ENCODE measurements at regions not wholly inside any gene's neighbourhood (a gene's known extent, or its start where the extent isn't known, plus 50 kb on each side); places are given as distances from the start of the nearest gene placed in this dataset.

DNA sequence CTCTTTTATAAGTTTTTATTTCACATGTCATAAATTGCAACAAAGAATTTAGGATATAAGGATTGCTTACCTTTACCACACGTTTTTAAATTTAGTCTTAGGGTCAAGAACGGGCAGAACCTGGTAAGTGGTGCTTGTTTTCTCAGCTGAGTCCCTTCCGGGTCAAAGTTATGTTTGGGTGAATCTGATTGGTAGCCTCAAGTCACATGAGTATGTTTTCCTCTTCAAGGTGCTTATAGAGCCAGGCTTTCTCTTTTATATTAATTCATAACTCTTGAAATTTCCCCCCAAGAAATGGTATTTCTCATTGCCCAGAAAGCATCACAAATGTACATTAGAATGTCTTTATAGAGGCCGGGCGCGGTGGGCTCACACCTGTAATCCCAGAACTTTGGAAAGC lies 415.7 kb upstream of the ROBO2 start:
- DNase-seq (ENCODE audit: low spot score) = no peak

DNA sequence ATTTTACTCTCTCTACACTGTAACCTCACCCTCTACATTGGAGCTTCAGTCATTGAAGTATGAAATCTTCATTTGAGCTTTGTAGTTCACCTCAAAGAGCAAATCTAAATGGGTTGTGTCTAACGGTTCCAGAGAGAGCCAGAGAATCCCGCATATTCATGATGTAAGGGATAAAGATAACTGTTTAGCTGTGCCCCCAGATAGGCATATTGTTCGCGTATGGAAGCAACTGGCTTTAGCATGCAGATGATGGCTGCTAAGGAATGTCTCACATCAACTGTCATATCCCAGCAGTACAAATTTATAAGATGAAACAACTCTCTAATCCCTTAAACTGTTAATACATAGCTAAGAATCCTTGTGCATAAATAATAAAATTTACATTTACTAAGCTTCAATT lies 412.7 kb upstream of the ROBO2 start:
- DNase-seq (ENCODE audit: low spot score) = no peak

DNA sequence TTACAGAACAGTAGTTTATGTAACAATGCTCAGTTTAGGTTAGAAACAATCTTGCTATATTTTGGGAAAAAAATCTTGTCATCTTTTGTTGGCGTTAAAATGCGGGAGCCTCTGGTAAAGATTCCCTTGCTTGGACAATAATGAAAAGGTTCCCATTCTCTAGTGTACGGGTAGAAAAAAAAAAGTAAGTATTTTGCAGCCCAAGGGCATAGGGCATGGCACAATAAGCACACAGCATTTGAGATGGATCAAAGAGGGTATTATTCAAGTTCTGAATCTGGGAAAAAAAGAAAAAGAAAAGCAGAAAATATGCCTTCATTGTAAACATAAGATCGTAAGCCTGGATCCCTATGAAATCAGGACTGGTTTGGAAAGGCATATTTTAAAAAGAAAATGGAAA lies 408.6 kb upstream of the ROBO2 start:
- DNase-seq (ENCODE audit: low spot score) = no peak

DNA sequence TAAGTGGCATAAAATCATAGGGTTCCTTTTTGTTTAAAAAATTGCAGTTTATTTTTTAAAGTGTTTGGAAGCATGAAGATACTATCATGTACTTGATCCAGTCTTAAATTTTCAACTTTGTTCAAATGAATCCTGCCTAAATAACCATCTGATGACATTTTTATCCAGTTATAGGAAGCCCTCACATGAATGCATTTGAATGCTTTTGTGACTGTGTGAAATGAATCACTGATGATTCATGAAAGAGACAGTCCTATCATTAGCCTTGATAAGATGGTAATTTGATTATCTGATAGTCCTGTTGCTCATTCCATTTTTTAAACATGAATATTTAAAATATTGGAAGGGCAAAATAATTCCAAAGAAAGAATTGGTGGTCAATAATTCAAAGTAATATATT lies 401.9 kb upstream of the ROBO2 start:
- no peak for DNase-seq (ENCODE audit: low spot score)

DNA sequence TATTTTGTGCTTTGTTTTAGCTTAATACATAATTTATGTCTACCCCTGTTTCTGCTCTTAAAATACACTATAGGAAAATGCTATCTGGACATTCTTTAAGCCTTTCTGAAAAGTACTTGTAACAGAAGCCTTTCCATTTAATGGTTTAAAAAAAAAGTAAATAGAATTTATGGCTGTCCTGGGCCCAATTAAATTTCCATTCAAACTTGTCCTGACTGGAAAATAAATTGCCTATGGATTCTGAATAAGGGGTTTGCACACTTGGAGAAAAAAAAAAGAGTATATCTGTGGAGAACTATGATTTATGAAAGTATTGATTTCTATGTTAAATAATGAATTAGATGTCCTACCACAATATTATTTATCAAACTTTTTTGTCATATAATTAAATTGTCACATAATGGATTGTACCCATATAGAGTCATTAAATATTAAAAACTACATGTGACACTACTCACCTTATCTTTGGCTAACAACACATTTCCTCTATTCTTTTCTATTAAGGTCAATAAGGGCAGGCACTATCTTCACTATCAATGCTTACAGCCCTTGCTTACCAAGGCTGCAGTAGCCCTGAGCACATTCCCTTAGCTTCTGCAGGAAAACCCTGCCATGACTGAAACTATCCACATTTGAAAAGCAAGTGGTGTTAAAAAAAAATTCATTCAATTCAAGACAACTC lies 396.1 kb upstream of the ROBO2 start:
- no peak for DNase-seq (ENCODE audit: low spot score)

DNA sequence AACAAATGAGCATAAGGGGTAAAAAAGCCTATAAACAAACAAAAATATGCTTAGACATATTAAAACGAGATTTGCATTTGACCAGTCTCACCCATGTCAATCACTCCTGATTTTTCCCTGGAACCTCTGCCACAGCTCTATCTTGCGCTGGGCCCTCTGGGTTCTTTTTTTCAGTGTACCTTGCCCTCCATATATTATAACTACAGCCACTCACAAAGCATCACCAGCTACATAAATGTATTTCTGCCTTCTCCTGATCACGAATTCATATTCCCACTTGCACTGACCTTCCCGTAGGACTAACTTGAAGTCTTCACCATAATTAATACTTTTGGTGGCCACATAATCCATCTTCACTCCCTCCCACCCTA lies 395.6 kb upstream of the ROBO2 start:
- DNase-seq (ENCODE audit: low spot score) = no peak

DNA sequence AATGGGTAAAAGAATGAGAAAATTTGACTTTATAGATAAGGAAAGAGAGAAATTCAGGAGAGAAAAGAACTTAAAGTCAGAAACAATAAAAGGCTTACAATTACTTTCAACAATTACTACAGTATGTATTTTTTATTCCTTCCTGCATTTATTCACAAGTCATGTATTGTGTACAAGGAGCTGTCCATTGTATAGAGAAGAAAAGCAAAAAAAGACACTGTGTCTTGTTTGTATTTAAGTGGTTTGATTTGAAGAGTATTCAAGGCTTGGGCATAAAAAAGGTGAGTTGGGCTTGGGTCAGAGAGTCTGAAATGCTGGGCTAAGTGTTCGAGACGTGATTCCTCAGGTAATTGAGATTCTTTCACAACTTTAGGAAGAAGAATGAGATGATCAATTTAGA lies 394.2 kb upstream of the ROBO2 start:
- DNase-seq (ENCODE audit: low spot score) = no peak

DNA sequence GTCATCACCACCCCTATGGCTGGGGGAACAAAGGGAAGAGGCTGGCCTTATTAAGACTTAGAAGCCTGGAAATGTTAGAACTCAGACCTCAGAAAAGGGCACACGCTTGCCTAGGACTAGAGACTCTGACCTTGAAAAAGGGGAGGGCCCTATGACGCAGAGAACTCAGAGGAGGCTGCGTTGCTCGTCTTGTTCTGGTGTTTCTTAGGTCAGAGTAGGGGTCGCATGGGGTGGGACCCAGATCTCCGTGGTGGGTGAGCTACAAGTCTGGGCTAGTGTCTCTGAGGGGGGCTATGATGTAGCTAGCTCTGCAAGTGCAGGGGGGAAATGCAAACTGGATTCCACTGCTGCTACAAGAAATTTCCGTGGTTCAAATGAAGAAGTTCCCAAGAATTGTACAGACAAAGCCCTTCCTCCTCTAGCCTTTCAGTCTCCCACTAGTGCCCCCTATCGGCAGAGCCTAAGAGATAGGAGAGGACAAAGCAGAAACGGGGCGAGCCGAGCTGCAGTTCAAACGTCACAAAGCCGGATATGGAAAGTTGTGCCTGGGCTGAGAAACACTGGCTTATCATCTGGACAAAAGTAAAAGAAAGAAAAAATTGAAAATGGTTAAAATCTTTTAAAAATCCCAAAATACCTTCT lies 392.9 kb upstream of the ROBO2 start:
- no peak for DNase-seq (ENCODE audit: low spot score)

DNA sequence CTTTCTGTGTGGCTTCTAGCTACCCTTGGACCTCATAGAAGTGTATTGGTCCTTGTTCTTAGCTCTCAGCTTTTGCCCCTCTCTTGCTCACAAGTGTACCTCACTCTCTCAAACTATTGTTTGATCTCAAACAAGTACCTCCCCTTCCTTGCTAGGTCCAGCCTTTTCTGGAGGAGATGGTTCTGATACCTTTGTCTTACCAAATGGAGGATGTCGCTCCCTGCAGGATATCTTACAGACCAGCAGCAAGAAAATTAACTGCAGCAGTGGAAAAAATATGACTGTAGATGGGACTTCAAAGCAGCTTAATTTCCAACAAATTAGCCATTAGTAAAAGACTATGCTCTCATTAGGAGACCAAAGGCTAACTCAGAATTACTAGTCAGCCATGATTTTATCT lies 388.1 kb upstream of the ROBO2 start:
- no peak for DNase-seq (ENCODE audit: low spot score)

DNA sequence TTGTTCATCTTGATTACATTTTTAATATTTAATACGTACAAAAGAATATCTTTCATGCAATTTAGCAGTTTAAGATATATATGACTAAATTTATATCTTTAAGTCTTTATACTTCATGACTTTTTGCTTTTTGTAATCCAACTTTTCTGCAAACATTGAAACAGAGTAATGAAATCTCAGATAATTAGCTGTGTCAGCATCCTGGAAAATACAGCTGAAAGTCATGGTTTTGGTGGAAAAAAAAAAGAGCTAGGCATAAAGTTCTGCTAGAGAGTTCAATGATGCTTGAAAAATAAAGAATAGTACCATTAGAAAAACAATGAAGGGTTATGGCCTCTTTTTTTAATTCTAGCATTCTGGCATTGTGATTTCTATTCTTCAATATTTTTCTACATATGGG lies 387.4 kb upstream of the ROBO2 start:
- no peak for DNase-seq (ENCODE audit: low spot score)

DNA sequence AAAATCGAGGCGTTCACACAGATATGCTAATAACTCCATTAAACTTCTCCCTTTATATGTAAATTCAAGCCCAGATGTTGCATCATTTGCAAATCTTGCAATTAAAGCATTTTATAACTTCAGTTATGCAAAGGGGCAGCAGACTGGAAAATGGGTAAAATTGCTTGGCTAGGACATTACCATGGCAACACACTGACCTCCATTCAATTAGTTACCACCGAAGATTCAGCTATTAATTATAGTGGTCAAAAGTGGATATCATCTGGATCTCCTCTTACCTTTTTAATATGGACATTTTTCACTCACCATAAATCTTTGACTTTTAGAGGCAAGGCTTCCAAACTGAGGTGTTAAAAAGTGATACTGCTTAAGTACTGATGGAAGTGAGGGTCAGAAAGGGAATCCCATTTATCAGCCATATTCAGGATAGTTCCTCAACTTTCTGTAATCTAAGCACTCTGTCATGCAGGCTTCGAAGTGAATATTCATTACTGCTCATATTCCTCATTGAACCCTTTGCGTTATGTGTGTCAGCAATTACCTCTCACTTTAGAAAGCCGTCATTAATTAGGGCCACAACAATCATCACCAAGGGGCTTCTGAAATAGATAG lies 386.2 kb upstream of the ROBO2 start:
- no peak for DNase-seq (ENCODE audit: low spot score)

DNA sequence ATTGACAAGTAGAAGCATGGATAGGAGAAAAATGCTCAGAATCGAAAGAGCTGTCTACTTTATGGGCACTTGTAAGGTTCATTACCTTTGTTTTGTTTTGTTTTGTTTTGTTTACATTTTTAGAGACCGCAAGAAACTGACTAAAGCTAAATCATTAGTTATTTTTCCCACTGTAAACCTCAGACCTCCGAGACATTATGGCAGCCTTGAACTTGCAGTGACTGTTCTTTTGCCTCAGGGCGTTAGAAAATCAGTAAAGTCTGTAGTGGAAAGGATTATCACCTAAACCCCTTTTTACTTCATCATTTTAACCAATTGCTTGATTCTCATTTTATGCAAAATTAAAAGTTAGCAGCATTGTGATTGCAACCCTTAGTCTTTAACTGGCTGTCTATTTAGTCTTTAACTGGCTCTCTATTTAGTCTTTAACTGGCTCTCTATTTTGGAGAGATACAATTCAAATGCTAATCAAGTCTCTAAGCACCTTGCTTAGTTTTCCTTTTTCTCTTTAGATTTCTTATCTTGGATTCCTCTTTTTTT lies 383.3 kb upstream of the ROBO2 start:
- no peak for DNase-seq (ENCODE audit: low spot score)

DNA sequence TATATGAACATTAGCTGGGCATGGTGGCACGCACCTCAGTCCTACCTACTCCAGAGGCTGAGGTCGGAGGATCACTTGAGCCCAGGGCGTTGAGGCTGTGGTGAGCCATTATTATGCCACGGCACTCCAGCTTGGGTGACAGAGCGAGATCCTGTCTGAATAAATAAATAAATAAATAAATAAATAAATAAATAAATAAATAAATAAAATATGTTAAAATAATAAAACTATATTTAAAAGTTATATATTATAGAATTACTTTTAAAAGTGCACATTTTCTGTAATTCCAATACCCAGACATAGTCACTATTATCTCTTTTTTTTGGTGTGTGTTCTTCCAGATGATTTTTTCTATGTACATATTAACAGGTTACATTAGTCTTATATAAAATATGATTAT lies 382.0 kb upstream of the ROBO2 start:
- no peak for DNase-seq (ENCODE audit: low spot score)

DNA sequence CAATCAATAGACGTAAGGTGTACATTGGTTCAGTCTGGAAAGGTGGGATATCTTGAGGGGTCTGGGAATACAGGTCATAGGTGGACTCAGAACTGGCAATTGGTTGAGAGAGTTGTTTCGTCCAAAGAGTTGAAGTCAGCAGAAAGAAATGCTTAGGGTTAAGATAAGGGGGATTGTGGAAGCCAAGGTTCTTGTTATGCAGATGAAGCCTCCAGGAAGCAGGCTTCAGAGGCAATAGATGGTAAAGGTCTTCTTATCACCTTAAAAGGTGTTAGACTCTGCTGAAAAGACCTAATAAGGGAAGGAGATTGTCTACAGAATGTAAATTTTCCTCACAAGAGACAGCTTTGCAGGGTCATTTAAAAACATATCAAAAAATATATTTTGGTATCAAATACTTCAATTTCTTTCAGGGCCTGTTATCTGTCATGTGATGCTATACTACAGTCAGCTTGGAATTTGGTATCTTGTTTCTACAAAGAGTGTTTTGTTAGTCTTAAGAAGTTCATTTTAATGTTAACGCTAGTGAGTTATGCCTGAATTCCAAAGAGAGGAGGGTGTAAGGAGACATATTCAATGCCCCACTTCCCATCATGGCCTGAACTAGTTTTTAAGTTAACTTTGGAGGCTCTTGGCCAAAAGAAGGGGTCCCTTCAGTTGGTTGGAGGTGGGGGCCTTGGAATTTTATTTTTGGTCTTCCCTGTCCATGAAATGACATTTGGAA lies 378.2 kb upstream of the ROBO2 start:
- no peak for DNase-seq (ENCODE audit: low spot score)

DNA sequence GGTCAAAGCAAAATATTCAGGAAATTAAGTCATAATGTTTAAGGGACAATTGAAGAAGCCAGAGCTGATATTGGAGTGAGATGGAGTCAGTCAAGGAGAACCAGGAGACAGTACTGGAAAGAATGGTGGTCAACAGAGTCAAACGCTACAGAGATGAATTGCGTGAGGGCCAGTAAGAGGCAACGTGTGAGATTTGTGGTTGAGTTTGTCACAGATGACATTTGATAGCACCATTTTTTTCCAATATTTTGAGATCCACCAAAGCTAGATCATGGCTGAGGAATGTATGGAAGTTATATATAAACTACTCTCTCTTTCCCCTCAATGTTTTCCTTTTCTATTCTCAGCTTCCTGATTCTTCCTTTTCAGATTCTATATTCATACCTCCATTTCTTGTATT lies 375.1 kb upstream of the ROBO2 start:
- no peak for DNase-seq (ENCODE audit: low spot score)

DNA sequence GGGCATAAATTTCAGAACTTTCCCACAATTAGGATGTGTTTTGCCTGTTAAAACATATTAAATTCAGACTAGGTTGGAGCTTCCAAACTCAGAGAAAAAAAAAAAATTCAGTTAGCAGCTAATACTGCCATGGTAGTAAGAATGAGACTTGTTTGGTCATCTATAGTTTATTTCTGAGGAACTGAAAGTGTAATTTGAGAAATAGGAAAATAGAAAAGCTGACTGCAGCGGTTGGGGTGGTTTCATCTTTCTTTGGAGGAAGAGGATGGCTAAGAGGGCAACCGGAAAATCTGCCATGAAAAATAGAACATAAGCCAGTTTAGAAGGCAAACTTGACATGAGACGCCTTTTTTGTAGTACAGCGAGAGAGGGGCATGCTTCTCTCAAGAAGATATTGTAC lies 371.2 kb upstream of the ROBO2 start:
- no peak for DNase-seq (ENCODE audit: low spot score)

DNA sequence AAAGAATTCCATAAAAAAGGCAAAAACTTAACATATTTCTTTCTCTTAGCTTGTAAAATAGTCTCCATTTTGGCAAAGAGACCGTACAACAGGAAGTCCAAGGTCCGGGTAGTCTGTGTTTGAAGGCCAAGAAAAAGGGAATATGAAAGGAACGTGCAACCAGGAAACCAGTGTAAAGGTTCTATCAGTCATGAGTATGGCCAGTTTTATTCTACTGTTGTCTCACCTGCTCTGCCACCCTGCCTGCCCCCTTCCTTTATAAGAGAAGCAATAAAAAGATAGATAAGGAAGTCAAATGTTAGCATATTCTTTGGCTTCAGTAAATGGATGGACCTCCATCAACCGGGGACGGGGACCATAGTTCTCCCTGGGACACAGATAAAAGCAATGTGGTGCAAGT lies 370.6 kb upstream of the ROBO2 start:
- DNase-seq (ENCODE audit: low spot score) = no peak

DNA sequence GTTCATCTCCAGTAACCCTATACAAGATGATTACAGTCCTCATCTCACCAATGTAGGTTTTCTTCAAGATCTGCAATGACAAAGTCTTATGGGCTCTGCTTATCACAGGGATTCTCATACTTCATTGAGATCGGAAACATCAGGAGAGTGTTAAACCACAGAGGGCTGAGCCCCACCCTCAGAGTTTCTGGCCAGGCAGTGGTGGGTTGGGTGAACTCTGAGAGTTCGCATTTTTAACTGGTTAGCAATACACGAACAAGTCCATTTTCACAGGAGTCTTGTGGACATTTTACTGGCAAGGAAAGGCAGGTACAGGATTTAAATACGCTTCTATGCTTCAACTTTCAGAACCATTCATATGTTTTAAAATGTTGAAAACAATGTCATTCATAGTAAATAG lies 366.7 kb upstream of the ROBO2 start:
- no peak for DNase-seq (ENCODE audit: low spot score)

DNA sequence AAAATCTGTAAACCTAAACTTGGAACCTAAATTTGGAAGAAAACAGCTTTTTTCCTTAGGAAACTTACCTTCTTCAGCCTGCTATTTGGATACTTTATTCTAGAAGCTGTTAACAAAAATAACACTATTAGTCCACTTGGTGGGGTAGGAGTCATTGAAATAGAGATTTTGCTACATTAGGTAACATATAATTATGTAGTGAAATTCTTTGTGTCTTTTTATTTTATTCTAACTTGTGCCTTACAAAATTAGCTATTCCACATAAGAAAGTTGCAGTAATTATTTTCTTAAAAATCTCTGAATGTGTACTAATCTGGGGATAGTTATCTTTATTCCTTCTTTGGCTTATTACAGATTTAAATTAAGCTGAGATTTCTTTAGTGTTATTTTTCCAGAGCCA lies 360.4 kb upstream of the ROBO2 start:
- no peak for DNase-seq (ENCODE audit: low spot score)

DNA sequence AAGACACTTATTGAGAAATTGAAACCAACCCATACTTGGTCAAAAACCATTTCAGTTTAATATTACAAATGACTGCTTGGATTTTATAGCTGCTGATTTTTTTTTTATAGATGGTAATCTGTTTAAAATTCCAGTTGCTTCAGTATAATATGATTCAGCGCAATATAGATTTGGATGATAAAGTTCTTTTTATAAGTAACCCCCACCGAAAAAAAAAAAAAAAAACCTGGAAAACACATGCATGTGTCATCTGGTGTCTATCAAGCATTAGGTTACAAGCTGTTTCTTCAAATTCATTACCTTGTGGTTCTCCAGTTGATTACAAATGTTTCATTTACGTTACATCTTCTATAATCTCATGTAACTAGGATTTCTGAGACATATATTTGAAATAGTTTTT lies 356.6 kb upstream of the ROBO2 start:
- no peak for DNase-seq (ENCODE audit: low spot score)

DNA sequence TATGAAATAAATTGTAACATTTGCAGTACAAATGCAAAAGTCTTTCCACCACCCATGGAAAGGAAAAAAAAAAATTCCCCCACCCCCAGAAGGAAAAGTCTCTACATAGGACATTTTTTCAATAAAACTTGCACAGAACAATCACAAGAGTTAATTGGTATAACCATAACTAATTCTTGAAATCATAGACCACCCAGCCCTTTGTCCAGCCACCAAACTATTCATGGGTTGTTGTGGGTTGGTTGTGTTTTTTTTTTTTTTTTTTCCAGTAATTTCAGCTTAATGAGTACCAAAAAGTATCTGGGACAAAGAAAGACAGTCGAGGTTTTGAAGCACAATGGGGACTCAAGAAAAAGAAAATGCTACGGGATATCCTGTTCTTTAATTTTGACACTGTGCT lies 355.0 kb upstream of the ROBO2 start:
- no peak for DNase-seq (ENCODE audit: low spot score)

DNA sequence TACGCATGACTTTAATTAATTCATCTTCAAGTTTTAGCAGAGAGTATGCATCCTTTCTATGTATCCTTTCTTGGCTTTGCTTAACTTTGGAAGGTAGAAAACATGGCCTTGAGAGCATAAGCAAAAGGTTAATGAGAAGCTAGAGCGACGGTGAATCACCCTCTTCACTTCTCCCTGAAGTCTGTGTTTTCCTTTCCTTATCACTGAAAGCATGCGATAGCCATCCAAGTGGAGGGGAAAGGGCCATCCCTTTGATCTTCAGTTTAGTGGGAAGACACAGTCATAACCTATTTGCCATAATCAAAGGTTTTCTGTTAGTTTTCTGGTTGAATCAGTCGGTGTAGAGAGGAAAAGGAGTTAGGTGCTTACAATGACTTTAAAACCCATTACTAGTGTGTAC lies 354.0 kb upstream of the ROBO2 start:
- no peak for DNase-seq (ENCODE audit: low spot score)

DNA sequence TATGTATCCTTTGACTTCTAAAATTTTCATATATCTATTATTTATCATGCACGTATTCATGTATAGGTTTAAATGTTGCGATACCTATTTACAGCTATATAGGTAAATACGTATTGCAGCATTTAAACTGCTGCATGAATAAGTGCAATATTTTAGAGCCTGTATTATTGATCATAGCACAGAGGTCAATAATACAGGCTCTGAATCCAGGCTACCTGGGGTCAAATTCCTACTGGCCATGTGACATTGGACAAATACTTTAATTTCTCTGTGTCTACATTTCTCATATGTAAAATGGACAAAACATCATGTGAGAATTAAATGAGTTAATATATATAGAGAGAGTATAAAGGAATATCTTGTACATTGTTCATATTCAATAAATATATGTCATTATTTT lies 352.9 kb upstream of the ROBO2 start:
- no peak for DNase-seq (ENCODE audit: low spot score)
